H1 (cell line): ENCODE measurements at regions not wholly inside any gene's neighbourhood (a gene's known extent, or its start where the extent isn't known, plus 50 kb on each side); places are given as distances from the start of the nearest gene placed in this dataset.

Source experiments
- EP300 ChIP-seq, 2 experiments: IDR thresholded peaks; 1 replicate in 1 of 2; 2 replicates in 1 of 2; pipeline ENCODE4 v1.6.1; 2011 to 2012; ENCODE audit warnings: low read depth in 2 of 2, low read length in 2 of 2, mild to moderate bottlenecking in 2 of 2, borderline replicate concordance in 1 of 2, inconsistent platforms in 1 of 2, moderate library complexity in 1 of 2
- POLR2A ChIP-seq, 2 experiments: IDR thresholded peaks; 1 replicate in 1 of 2; 2 replicates in 1 of 2; pipeline ENCODE4 v1.6.1; 2011; ENCODE audit warnings: low read depth in 2 of 2, low read length in 2 of 2, mild to moderate bottlenecking in 2 of 2; ENCODE audit errors: control extremely low read depth in 1 of 2
- RAD21 ChIP-seq, 2 experiments: IDR thresholded peaks in 1 of 2; conservative IDR thresholded peaks in 1 of 2; 2 replicates each; pipeline ENCODE4 v1.6.1; 2011; ENCODE audit warnings: low read depth in 2 of 2, low read length in 2 of 2, improper control_type of control experiment in 1 of 2, inconsistent platforms in 1 of 2, mild to moderate bottlenecking in 1 of 2, moderate library complexity in 1 of 2
- RXRA ChIP-seq: IDR thresholded peaks from 2 replicates; pipeline ENCODE4 v1.6.1; 2011; ENCODE audit warnings: low read depth, mild to moderate bottlenecking, low read length, moderate library complexity; ENCODE audit not compliant: insufficient read depth
- TCF12 ChIP-seq: IDR thresholded peaks from 2 replicates; pipeline ENCODE4 v1.6.1; 2011; ENCODE audit warnings: low read depth, mild to moderate bottlenecking, low read length

DNA sequence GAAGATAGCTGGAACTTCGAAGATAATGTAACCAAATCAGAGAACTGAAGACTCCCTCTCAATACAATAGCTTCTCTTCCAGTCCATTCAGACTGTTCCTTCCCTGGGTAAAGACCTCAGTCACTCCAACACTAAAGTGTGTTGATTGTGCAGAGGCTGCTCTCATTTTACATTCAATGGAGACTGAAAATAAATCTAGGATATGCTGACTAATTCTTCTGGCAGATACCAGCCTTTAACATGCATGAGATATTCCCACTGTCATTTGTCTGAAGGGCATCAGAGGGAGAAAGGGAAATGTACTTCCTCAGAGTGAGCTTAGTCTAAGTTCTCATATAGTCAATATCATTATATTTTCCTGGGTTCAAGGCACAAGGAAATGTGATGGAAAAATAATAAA, 166.4 kb upstream of the IRAK1BP1 start (continued):
- TF ChIP-seq RAD21 (IDR thresholded peaks at IDR 0.05 in 1 of 2, conservative IDR thresholded peaks at IDR 0.05 in 1 of 2; ENCODE audit: low read depth in 2 of 2, low read length in 2 of 2) (no peak), RXRA (no peak), TCF12 (no peak), EP300 (IDR thresholded peaks at IDR 0.05; ENCODE audit: borderline replicate concordance in 1 of 2, low read depth in 2 of 2, low read length in 2 of 2) (no peak), POLR2A (IDR thresholded peaks at IDR 0.05; ENCODE audit: control extremely low read depth in 1 of 2, low read depth in 2 of 2, low read length in 2 of 2) (no peak)
